OCI-LY7 (cell line): ENCODE measurements at regions not wholly inside any gene's neighbourhood (a gene's known extent, or its start where the extent isn't known, plus 50 kb on each side); places are given as distances from the start of the nearest gene placed in this dataset.

Experiments used
- BruUV-seq: library from RNA; stranded (reverse); fragments of 400-500 nt; replicated peaks from 2 replicates; lab custom pipeline; 2021; lab: Mats Ljungman, UMichigan
- CTCF ChIA-PET: fragments of 300-600 bp; sonication (Branson Sonifier 250); formaldehyde crosslinking; loops from one replicate; lab custom pipeline; 2022; ENCODE audit warnings: antibody characterized with exemption; ENCODE audit not compliant: unreplicated experiment; lab: Charles Lee
- POLR2A ChIA-PET: fragments of 300-600 bp; sonication (Branson Sonifier 250); formaldehyde crosslinking; loops from one replicate; lab custom pipeline; 2022; ENCODE audit warnings: antibody characterized with exemption; lab: Charles Lee
- DNase-seq: peaks from one replicate; pipeline ENCODE4 v3.0.0-alpha.2; 2015; ENCODE audit warnings: low spot score
- H2AFZ ChIP-seq: fragments of 200-600 bp; sonication (generic), shearing (Covaris generic); 2 replicates; pipeline ENCODE4 v1.6.1; 2014; ENCODE audit warnings: mild to moderate bottlenecking, antibody characterized with exemption, low read length, moderate library complexity
- H3K27ac ChIP-seq: fragments of 200-600 bp; sonication (generic); 2 replicates; pipeline ENCODE4 v1.5.1; 2014; ENCODE audit warnings: mixed run types, low read depth, mild to moderate bottlenecking, moderate library complexity, low read length, inconsistent platforms; ENCODE audit not compliant: poor library complexity, severe bottlenecking
- H3K36me3 ChIP-seq: fragments of 200-600 bp; sonication (generic); 2 replicates; pipeline ENCODE4 v1.6.1; 2014; ENCODE audit warnings: mild to moderate bottlenecking, antibody characterized with exemption, low read length, moderate library complexity, mixed read lengths; ENCODE audit not compliant: insufficient read depth
- H3K4me1 ChIP-seq: fragments of 200-600 bp; sonication (generic); 2 replicates; pipeline ENCODE4 v1.5.1; 2014; ENCODE audit warnings: mild to moderate bottlenecking, low read length; ENCODE audit not compliant: insufficient read depth, poor library complexity, severe bottlenecking
- H3K4me2 ChIP-seq: fragments of 200-600 bp; sonication (generic); 2 replicates; pipeline ENCODE4 v1.6.1; 2014; ENCODE audit warnings: mild to moderate bottlenecking, low read length
- H3K4me3 ChIP-seq: fragments of 200-600 bp; sonication (generic); 2 replicates; pipeline ENCODE4 v1.5.1; 2014; ENCODE audit warnings: mild to moderate bottlenecking, low read depth, low read length; ENCODE audit not compliant: poor library complexity, severe bottlenecking
- H3K79me2 ChIP-seq: fragments of 200-600 bp; sonication (generic); 2 replicates; pipeline ENCODE4 v1.6.1; 2016; ENCODE audit warnings: low read depth, mild to moderate bottlenecking, low read length, moderate library complexity, mixed read lengths; ENCODE audit not compliant: insufficient read depth
- H3K9me2 ChIP-seq: fragments of 200-600 bp; sonication (generic); 2 replicates; pipeline ENCODE4 v1.6.1; 2016; ENCODE audit warnings: mild to moderate bottlenecking, low read length, mixed read lengths; ENCODE audit not compliant: insufficient read depth
- H3K9me3 ChIP-seq: fragments of 200-600 bp; sonication (generic); 2 replicates; pipeline ENCODE4 v1.6.1; 2014; ENCODE audit warnings: mild to moderate bottlenecking, mixed run types, low read length, mixed read lengths
- H4K20me1 ChIP-seq: fragments of 200-600 bp; sonication (generic); 2 replicates; pipeline ENCODE4 v1.6.1; 2014; ENCODE audit warnings: mild to moderate bottlenecking, antibody characterized with exemption, low read length, moderate library complexity, mixed read lengths; ENCODE audit not compliant: insufficient read depth
- EZH2phosphoT487 ChIP-seq: fragments of 200-600 bp; sonication (generic); IDR thresholded peaks from 2 replicates; pipeline ENCODE4 v1.6.1; 2018; ENCODE audit warnings: low read depth, borderline replicate concordance, mild to moderate bottlenecking, mixed run types, antibody characterized with exemption, low read length, moderate library complexity, mixed read lengths
- intact Hi-C: fragments of 100-400 bp; cut with micrococcal nuclease; formaldehyde crosslinking; loops from one replicate; pipeline ENCODE4 v1.10.0; 2022; ENCODE audit not compliant: unreplicated experiment
- TF ChIP-seq, protein P1 (sequence below): fragments of 200-600 bp; sonication (generic); conservative IDR thresholded peaks from 2 replicates; pipeline ENCODE4 v1.5.1; 2014; ENCODE audit warnings: mild to moderate bottlenecking, antibody characterized with exemption, low read length, moderate library complexity, mixed read lengths

DNA sequence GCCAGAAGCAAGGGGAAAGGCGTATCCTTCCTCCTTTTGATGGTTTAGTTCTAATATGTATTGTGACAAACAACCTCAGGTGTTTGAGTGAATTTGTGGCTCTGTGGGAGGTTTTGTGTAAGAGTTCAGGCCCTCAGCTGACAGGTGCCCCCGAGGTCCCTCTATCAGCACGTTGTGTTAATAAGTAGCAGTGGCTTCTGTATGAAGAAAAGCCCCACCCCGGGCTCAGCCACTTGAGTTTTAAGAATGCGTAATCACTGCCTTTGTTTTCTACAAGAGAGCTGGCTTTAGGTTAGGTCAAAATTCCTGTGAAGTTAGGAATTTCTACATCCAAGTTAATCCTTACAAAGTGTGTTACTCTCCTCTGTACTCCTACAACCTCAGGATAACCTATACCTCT, 92.4 kb upstream of the PGBD5 start:
- Histone ChIP-seq H4K20me1 (no peaks in the 10 kb centered on the region), H3K9me3 (no peaks in the 10 kb centered on the region), H3K79me2 (no peaks in the 10 kb centered on the region), H3K4me2 (no peak overlapping the region), H2AFZ (no peak overlapping the region), H3K36me3 (no peaks in the 10 kb centered on the region), H3K9me2 (no peaks in the 10 kb centered on the region), H3K4me1 (no peaks in the 10 kb centered on the region), H3K4me3 (no peak overlapping the region), H3K27ac (no peak overlapping the region)
- no TSS peak for BruUV-seq
- ChIA-PET POLR2A (interaction anchor here (0.7 kb wide), 2 partner anchors 9 to 1252 kb away, joined by 4 read pairs; no protein-coding TSS in a partner anchor), CTCF (no interaction called here)
- TF ChIP-seq, protein P1, sequence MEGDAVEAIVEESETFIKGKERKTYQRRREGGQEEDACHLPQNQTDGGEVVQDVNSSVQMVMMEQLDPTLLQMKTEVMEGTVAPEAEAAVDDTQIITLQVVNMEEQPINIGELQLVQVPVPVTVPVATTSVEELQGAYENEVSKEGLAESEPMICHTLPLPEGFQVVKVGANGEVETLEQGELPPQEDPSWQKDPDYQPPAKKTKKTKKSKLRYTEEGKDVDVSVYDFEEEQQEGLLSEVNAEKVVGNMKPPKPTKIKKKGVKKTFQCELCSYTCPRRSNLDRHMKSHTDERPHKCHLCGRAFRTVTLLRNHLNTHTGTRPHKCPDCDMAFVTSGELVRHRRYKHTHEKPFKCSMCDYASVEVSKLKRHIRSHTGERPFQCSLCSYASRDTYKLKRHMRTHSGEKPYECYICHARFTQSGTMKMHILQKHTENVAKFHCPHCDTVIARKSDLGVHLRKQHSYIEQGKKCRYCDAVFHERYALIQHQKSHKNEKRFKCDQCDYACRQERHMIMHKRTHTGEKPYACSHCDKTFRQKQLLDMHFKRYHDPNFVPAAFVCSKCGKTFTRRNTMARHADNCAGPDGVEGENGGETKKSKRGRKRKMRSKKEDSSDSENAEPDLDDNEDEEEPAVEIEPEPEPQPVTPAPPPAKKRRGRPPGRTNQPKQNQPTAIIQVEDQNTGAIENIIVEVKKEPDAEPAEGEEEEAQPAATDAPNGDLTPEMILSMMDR = no peak
- no peak for TF ChIP-seq EZH2phosphoT487
- DNase-seq = no peak
- intact Hi-C loops = no loop called here

DNA sequence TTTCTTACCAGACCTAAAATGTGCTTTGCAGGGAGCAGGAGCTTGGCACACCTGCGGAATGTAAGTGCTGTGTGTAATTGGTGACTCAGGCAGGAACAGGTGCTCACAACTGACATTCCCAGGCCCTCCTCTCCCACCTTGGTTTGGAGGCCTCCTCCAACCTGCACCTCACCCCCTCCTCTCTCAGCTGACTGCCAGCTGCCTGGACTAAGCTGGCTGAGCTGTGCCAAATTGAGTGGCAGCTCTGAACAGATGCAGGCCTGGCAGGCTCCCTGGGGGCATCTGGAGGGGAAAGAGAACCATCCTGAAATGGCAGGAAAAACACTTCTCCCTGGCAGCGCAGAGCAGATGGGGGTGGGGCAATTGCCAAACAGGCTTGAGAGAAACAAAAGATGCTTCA, 91.7 kb upstream of the PGBD5 start:
- no peaks in the 10 kb centered on the region for H3K4me1 ChIP-seq
- no peaks in the 10 kb centered on the region for H4K20me1 ChIP-seq
- H3K36me3 ChIP-seq = no peaks in the 10 kb centered on the region
- no peak overlapping the region for H3K27ac ChIP-seq
- no peaks in the 10 kb centered on the region for H3K9me2 ChIP-seq
- ChIA-PET CTCF (no interaction called here), POLR2A (no interaction called here)
- intact Hi-C loops = no loop called here
- no peaks in the 10 kb centered on the region for H3K9me3 ChIP-seq
- no peak overlapping the region for H3K4me2 ChIP-seq
- no peak for TF ChIP-seq EZH2phosphoT487
- TF ChIP-seq, protein P1 = no peak
- DNase-seq = no peak
- H3K4me3 ChIP-seq = no peak overlapping the region
- H2AFZ ChIP-seq = no peak overlapping the region
- no peaks in the 10 kb centered on the region for H3K79me2 ChIP-seq
- BruUV-seq = no TSS peak

GRCh38 chr1:230517326-230517725, 91.2 kb upstream of the PGBD5 start:
- Histone ChIP-seq H3K36me3 (no peaks in the 10 kb centered on the region), H3K9me3 (no peaks in the 10 kb centered on the region), H3K79me2 (no peaks in the 10 kb centered on the region), H2AFZ (no peak overlapping the region), H3K4me2 (no peak overlapping the region), H3K4me1 (no peaks in the 10 kb centered on the region), H4K20me1 (no peaks in the 10 kb centered on the region), H3K9me2 (no peaks in the 10 kb centered on the region), H3K4me3 (no peak overlapping the region), H3K27ac (no peak overlapping the region)
- TF ChIP-seq, protein P1 = no peak
- TF ChIP-seq EZH2phosphoT487 = no peak
- no TSS peak for BruUV-seq
- ChIA-PET POLR2A (no interaction called here), CTCF (no interaction called here)
- no peak for DNase-seq
- intact Hi-C loops = no loop called here
